SIG-M5 treated with dmso at 0.1 percent for 504 hours (cell line): ENCODE measurements at regions not wholly inside any gene's neighbourhood (a gene's known extent, or its start where the extent isn't known, plus 50 kb on each side); places are given as distances from the start of the nearest gene placed in this dataset.
"Not testable (repeated sequence)": the region's sequence is repeated elsewhere in the genome, so short reads cannot be mapped to it uniquely, and the experiment has no call there.

Source experiments
- DNase-seq: peaks from one replicate; lab custom pipeline; 2025; ENCODE audit not compliant: unreplicated experiment; lab: John Stamatoyannopoulos, UW

GRCh38 chr4:126742885-126743284 is 889.9 kb upstream of the INTU start:
- DNase-seq = no peak

DNA sequence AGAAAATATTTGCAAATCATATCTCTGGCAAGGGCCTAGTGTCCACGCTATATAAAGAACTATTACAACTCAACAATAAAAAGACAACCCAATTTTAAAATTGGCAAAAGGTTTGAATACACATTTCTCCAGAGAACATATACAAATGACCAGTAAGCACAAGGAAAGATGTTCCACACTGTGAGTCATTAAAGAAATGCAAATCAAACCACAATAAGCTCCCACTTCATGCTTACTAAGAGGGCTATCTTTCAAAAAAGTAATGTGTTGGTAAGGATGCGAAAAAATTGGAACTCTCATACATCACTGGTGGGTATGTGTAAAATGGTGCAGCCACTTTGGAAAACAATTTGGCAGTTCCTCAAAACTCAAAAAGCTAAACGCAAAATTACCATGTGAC is 884.0 kb upstream of the INTU start:
- no peak for DNase-seq

- no peak for DNase-seq
Observed at GRCh38 chr4:126750723-126751122, 882.0 kb upstream of the INTU start.

DNA sequence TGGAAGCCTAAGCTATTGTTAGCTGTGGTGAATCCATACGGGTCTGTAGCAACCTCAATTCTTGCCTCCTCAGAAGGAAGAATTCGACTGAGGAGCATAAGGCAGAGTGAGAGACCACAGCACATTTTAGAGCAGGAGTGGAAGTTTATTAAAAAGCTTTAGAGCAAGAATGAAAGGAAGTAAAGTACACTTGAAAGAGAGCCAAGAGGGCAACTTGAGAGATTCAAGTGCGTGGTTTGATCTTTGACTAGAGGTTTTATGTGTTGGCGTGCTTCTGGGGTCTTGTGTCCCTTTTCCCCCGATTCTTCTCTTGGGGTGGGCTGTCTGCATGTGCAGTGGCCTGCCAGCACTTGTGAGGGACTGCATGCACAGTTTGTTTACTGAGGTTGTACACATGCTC is 880.6 kb upstream of the INTU start:
- DNase-seq = no peak

GRCh38 chr4:126752702-126753101 is 880.1 kb upstream of the INTU start:
- no peak for DNase-seq

DNA sequence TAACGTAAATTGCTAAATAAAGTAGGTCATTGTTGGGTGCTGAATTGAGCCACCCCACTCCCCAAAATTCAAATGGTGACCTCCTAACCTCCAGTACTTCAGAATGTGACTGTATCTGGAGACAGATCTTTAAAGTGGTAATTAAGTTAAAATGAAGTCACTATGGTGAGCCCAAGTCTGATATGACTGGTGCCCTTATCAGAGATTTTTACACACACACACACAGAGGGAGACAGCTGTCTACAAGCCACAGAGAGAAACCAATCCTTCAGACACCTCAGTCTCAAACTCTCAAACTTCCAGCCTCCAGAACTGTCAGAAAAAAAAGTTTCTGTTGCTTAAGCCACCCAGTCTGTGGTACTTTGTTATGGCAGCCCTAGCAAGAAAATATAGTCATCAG is 879.2 kb upstream of the INTU start:
- DNase-seq = no peak

GRCh38 chr4:126755506-126755905 is 877.3 kb upstream of the INTU start:
- DNase-seq = no peak

GRCh38 chr4:126756050-126756829 is 876.5 kb upstream of the INTU start:
- no peak for DNase-seq

- no peak for DNase-seq
Observed at GRCh38 chr4:126757219-126757618, 875.5 kb upstream of the INTU start.

DNA sequence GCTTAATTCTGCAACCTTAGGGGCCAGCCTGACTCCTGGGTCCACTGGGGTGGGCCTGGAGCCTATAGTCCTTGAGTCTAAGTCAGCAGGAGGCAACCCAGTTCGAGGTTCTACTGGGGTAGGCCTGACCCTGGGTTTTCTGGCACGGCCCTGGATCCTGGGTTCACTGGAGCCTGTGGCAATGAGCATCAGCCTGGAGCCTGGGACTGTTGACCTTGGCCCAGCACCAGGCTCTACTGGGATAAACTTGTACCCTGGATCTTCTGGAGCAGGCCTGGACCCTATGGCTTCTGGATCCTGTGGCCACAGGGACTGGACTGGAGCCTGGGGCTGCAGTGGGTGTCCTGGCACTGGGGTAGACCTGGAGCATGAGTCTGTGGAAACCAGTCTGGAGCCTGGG is 874.3 kb upstream of the INTU start:
- DNase-seq = no peak

GRCh38 chr4:126761947-126762662 is 870.7 kb upstream of the INTU start:
- DNase-seq = no peak

GRCh38 chr4:126762663-126763247 is 870.0 kb upstream of the INTU start:
- DNase-seq = no peak

- DNase-seq = no peak
Observed at GRCh38 chr4:126766241-126766640, 866.5 kb upstream of the INTU start.

DNA sequence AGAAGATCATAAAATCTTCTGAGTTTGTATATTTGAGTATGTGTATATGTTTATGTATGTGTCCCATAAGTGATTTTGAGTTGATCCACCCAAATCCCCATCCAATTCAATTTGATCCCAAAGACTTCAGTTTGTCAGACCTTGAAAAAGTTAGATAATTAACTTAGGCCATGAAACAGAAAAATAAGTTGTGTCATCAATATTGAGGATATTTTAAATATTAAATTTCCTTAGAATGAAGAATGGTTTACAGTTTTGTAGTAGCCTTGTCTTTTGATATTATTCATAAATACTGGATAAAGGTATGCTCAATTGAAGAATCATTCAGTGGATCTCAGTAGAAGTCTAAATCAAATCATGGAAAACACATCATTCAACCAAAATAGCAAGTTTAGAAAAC is 864.4 kb upstream of the INTU start:
- DNase-seq = no peak

- DNase-seq = not testable (repeated sequence)
Observed at GRCh38 chr4:126770811-126771553, 861.8 kb upstream of the INTU start.

DNA sequence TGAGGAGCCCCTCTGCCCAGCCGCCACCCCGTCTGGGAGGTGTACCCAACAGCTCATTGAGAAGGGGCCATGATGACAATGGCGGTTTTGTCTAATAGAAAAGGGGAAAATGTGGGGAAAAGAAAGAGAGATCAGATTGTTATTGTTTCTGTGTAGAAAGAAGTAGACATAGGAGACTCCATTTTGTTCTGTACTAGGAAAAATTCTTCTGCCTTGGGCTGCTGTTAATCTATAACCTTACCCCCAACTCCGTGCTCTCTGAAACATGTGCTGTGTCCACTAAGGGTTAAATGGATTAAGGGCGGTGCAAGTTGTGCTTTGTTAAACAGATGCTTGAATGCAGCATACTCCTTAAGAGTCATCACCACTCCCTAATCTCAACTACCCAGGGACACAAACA is 861.1 kb upstream of the INTU start:
- DNase-seq = not testable (repeated sequence)

DNA sequence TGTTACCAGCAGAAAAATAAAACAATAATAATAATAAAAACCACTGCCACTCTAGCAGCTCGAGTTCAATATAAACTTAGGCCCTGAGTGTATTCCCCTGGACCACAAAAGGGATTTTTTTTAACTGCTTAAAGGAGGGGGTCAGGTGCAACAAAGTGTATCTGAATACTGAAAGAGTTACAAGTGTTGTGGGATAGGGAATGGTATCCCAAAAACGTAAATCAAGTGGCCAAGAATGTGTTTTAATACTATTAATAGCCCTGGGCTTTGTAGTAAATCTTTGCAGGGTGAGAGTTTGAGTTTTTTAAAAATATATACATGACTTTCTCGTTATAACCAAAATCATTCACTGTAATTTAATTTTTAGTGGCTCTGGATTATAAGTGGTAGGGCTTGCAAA is 860.1 kb upstream of the INTU start:
- no peak for DNase-seq

DNA sequence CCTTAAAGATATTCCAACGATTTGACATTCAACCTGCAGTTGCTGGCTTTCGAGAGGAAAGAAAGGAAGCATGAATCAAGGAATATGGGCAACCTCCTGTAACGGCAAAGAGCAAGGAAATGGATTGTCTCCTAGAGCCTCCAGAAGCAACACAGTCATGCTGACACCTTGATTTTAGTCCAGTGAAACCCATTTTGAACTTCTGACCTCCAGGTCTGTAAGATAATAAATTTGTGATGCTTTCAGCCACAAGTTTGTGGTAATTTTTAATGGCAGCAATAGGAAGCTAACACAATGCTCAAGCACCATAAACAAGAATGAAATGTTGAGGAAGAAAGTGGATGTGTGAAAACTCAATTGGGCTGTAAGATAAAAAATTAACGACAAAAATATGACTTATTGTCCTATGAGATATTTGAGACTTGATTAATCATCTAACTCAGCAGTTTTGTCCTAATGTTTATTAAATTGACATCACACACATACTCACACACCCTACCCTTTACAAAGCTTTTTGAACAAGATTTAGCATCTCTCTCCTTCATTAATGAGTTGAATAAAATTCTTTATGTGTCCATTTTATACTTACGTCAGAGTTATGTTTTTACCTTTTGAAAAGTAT is 857.2 kb upstream of the INTU start:
- no peak for DNase-seq

DNA sequence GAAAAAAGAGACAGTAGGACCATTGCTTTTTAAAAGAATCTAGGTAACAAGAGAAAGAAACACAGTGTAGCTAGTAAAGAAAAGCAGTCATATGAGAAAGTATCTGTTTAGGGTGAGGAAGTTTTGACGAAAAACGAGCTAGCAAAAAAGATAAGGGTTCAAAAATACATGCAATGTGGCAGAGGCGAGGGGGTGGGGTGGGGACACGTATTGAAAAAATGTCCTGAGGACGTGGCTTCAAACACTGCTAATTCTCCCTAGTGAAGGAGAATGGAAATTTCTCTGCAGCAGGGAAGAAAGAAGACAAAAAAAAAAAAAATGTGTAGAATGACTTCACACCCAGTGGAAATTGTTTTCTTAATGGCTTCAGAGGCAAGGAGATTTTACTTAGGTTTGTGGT is 856.4 kb upstream of the INTU start:
- no peak for DNase-seq

DNA sequence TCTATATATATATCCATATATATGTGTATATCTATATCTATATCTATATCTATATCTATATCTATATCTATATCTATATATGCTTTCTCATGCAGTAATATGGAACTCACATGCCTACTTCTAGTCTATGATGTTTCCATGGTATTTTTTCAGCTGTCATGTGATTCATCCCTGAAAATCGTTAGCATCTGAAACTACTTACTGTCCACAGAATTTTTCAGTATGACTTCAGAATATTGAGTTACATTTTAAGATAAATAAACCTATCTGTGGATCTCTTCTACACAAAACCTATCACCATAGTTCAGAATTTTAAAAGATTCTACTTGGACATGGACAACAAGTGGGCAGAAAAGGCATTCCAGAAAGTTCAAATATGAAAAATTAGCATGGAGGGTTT is 855.1 kb upstream of the INTU start:
- DNase-seq = no peak

- no peak for DNase-seq
Observed at GRCh38 chr4:126778348-126778747, 854.4 kb upstream of the INTU start.
